ENCODE measurements at regions not wholly inside any gene's neighbourhood (a gene's known extent, or its start where the extent isn't known, plus 50 kb on each side); places are given as distances from the start of the nearest gene placed in this dataset.

GRCh38 chr12:24494401-24494800 is 454.5 kb downstream of the BCAT1 start:
- no peak overlapping the region for H3K4me3 ChIP-seq (ENCODE audit: low read length)
- TF ChIP-seq CTCF (conservative IDR thresholded peaks at IDR 0.05; ENCODE audit: low read length), result no peak
- DNase-seq (ENCODE audit: low read depth), result no peak

DNA sequence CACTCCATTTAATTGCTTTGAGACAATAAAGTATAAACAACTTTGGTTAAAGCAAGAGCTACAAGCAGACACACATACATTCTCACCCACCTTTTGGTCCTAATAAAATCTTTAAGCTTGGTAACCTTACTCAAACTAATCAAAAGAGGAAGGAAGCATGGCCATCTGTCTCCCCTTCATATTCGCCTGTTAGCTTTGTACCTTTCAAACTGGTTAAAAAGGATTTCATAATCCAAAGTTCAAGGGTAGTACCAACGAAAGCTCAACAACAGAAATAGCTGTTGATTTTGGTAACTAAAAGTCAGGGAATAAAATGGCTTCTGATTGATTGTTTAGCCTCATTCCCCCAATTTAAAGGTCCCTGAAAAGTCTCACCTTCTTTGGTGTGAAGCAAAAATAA is 456.9 kb downstream of the BCAT1 start:
- DNase-seq (ENCODE audit: low read depth), result no peak
- TF ChIP-seq CTCF (conservative IDR thresholded peaks at IDR 0.05; ENCODE audit: low read length), result no peak
- H3K4me3 ChIP-seq (ENCODE audit: low read length), result no peak overlapping the region

DNA sequence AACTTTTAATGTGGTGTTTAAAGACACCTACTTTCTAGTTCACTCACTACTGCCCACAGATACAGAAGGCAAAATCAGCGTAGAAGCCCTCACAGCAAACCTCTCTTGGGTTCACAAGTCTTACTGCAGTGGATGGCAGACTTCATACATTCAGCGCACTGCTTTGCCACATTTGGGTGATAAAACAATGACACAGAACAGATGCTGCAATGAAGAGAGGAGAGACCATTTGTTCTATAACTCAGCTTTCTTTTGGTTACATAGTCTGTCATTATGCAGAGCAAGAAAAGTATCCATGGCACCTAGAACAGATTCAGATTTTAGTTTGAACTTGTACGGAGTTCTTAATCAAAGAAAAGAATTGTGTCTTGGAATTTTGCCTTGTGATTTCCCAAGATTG is 459.0 kb downstream of the BCAT1 start:
- H3K4me3 ChIP-seq (ENCODE audit: low read length), result no peak overlapping the region
- DNase-seq (ENCODE audit: low read depth), result no peak
- TF ChIP-seq CTCF (conservative IDR thresholded peaks at IDR 0.05; ENCODE audit: low read length), result no peak

DNA sequence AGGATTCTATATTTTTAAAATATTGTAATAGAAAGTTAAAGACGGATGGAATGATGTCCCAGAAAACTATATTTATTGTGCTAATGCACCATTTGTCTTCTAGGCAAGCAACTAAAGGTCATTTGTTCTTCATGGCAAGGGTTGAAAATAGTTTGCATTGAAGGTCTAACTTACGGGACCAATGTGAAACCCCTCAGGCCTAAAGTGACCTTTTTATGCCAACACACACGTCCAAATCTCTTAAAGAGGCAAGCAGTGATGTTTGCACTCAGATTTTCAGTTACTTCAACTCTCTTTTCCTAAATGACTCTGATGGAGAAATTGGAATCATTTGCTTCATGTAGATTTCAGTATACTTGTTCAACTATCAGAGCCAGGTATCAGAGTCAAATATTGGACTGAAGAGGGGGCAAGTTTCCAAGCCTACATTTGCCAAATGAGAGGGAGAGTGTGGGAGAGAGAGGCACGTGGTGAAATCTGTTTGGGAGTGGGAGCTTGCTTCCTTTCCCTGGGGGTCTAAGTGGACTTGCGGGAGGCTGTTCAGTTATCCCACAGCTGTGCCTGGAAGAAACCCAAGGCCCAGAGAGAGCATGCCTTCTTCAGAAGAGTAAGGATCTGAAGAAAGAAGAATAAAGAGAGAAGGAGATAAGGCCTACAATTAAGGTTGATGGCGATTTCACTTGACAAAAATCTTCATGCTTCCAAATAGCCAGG is 459.8 kb downstream of the BCAT1 start:
- no peak for TF ChIP-seq CTCF (conservative IDR thresholded peaks at IDR 0.05; ENCODE audit: low read length)
- no peak for DNase-seq (ENCODE audit: low read depth)
- no peak overlapping the region for H3K4me3 ChIP-seq (ENCODE audit: low read length)

GRCh38 chr12:24488091-24488596 is 460.8 kb downstream of the BCAT1 start:
- no peak overlapping the region for H3K4me3 ChIP-seq (ENCODE audit: low read length)
- no peak for DNase-seq (ENCODE audit: low read depth)
- no peak for TF ChIP-seq CTCF (conservative IDR thresholded peaks at IDR 0.05; ENCODE audit: low read length)

DNA sequence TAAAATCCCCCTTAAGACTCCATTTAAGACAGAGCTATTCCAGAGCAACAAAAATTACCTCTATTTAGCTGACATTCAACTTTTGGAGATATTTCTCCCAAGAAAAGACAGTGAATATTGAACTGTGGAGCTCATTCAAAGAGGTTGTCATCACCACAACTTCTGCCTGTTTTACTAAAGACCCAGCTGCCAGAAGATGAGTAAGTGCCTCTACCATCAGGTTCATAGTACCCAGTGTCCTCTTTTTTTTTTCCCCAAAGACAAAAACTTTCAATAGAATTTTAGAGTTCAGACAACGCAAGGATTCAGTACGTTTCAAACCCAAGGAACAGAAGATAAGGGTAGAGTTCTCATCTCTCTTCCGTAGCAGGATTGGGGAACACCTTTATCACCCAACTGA is 461.3 kb downstream of the BCAT1 start:
- no peak for TF ChIP-seq CTCF (conservative IDR thresholded peaks at IDR 0.05; ENCODE audit: low read length)
- H3K4me3 ChIP-seq (ENCODE audit: low read length), result no peak overlapping the region
- no peak for DNase-seq (ENCODE audit: low read depth)

DNA sequence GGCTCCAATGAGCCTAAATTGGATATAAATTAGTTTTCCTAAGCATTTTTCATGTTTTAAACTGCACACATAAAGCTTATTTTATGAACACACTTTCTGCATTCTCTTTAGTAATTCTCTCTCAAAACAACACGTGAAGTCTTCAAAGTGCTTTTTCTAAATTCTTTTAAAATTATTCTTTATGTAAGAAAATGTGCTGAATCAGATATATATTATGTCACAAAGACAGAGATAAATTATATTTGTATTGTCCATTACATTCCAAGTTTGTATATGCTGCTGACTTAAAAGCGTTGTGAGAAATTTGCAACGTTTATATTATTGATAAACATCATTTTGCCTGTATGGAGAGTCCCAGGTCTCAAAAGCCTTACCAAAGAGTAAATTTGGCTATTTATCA is 465.2 kb downstream of the BCAT1 start:
- DNase-seq (ENCODE audit: low read depth), result no peak
- no peak for TF ChIP-seq CTCF (conservative IDR thresholded peaks at IDR 0.05; ENCODE audit: low read length)
- no peak overlapping the region for H3K4me3 ChIP-seq (ENCODE audit: low read length)

All from AG10803 (cell line).